Ureter (tissue), 1 donor: ENCODE measurements at regions not wholly inside any gene's neighbourhood (a gene's known extent, or its start where the extent isn't known, plus 50 kb on each side); places are given as distances from the start of the nearest gene placed in this dataset.
"Not testable (repeated sequence)": the region's sequence is repeated elsewhere in the genome, so short reads cannot be mapped to it uniquely, and the experiment has no call there.

Experiments
- DNase-seq: peaks from one replicate; pipeline ENCODE4 v3.0.0-alpha.2; 2020; ENCODE audit warnings: low spot score
- donor health status: DM: yes; HTN: yes; CAD: no.

GRCh38 chr6:49110916-49111315, 352.1 kb downstream of the MMUT start:
- DNase-seq, result no peak

- DNase-seq, result not testable (repeated sequence)
These were observed 365.4 kb downstream of the MMUT start for GRCh38 chr6:49097664-49098063.

GRCh38 chr6:49097116-49097515, 365.9 kb downstream of the MMUT start:
- DNase-seq, result no peak

- no peak for DNase-seq
These were observed 374.4 kb downstream of the MMUT start for GRCh38 chr6:49088631-49089030.

GRCh38 chr6:49087369-49087768, 375.7 kb downstream of the MMUT start:
- no peak for DNase-seq

GRCh38 chr6:49082611-49083010, 380.4 kb downstream of the MMUT start:
- DNase-seq, result no peak

GRCh38 chr6:49072885-49073620, 390.0 kb downstream of the MMUT start:
- DNase-seq, result no peak

- DNase-seq, result no peak
These were observed 390.9 kb downstream of the MMUT start for GRCh38 chr6:49072146-49072545.

- no peak for DNase-seq
These were observed 392.6 kb downstream of the MMUT start for GRCh38 chr6:49070411-49070810.

- DNase-seq, result no peak
These were observed 408.7 kb downstream of the MMUT start for GRCh38 chr6:49054311-49054710.

- DNase-seq, result no peak
These were observed 410.2 kb downstream of the MMUT start for GRCh38 chr6:49052901-49053300.

GRCh38 chr6:49051281-49051680, 411.8 kb downstream of the MMUT start:
- DNase-seq, result no peak

GRCh38 chr6:49050584-49050983, 412.5 kb downstream of the MMUT start:
- DNase-seq, result no peak

- no peak for DNase-seq
These were observed 424.7 kb downstream of the MMUT start for GRCh38 chr6:49038294-49038822.

- DNase-seq, result no peak
These were observed 432.6 kb downstream of the MMUT start for GRCh38 chr6:49030251-49031020.

- DNase-seq, result no peak
These were observed 435.4 kb downstream of the MMUT start for GRCh38 chr6:49027644-49028043.

GRCh38 chr6:49025273-49026240, 437.5 kb downstream of the MMUT start:
- DNase-seq, result no peak

- no peak for DNase-seq
These were observed 458.3 kb downstream of the MMUT start for GRCh38 chr6:49004801-49005200.

- DNase-seq, result no peak
These were observed 459.7 kb downstream of the MMUT start for GRCh38 chr6:49003348-49003747.

GRCh38 chr6:49001856-49002541, 461.1 kb downstream of the MMUT start:
- DNase-seq, result no peak

- no peak for DNase-seq
These were observed 464.5 kb downstream of the MMUT start for GRCh38 chr6:48998574-48998973.
